H1 (cell line): ENCODE measurements at regions not wholly inside any gene's neighbourhood (a gene's known extent, or its start where the extent isn't known, plus 50 kb on each side); places are given as distances from the start of the nearest gene placed in this dataset.

Source experiments
- CTCF ChIA-PET: fragments of 300-600 bp; sonication (Branson Sonifier 250); formaldehyde crosslinking; loops from one replicate; lab custom pipeline; 2021; ENCODE audit not compliant: partially characterized antibody; lab: Charles Lee
- POLR2A ChIA-PET: fragments of 300-600 bp; sonication (Branson Sonifier 250); formaldehyde crosslinking; loops from one replicate; lab custom pipeline; 2021; ENCODE audit warnings: inconsistent platforms; ENCODE audit not compliant: partially characterized antibody; lab: Charles Lee
- DNase-seq, 2 experiments: peaks; one replicate each; pipeline versions ENCODE4 v3.0.0 to v3.0.0-alpha.2; 2010 to 2022; ENCODE audit warnings: low spot score in 2 of 2, low read depth in 1 of 2, mixed read lengths in 1 of 2
- FAIRE-seq: peaks from 2 replicates; lab custom pipeline; 2011; peaks lifted over from hg19 to GRCh38; lab: Jason Lieb, UNC
- H2AFZ ChIP-seq: 2 replicates; pipeline ENCODE4 v1.8.1; 2012; ENCODE audit warnings: low read length, inconsistent platforms
- H2AK5ac ChIP-seq: 2 replicates; pipeline ENCODE4 v1.6.1; 2013; ENCODE audit warnings: low read depth, low read length
- H2BK120ac ChIP-seq: replicated peaks from 2 replicates; pipeline ENCODE3; 2013; ENCODE audit warnings: low read depth, low read length, inconsistent platforms
- H2BK12ac ChIP-seq: 2 replicates; pipeline ENCODE4 v1.6.1; 2013; ENCODE audit warnings: low read depth, low read length
- H2BK15ac ChIP-seq: 2 replicates; pipeline ENCODE4 v1.6.1; 2013; ENCODE audit warnings: low read length
- H2BK20ac ChIP-seq: 2 replicates; pipeline ENCODE4 v1.6.1; 2013; ENCODE audit warnings: low read length
- H2BK5ac ChIP-seq: 2 replicates; pipeline ENCODE4 v1.6.1; 2013; ENCODE audit warnings: low read depth, low read length
- H3K14ac ChIP-seq: 2 replicates; pipeline ENCODE4 v1.6.1; 2013; ENCODE audit warnings: inconsistent platforms; ENCODE audit not compliant: insufficient read length
- H3K18ac ChIP-seq: 2 replicates; pipeline ENCODE4 v1.6.1; 2013; ENCODE audit warnings: low read length; ENCODE audit errors: extremely low read depth
- H3K23ac ChIP-seq: 2 replicates; pipeline ENCODE4 v1.6.1; 2013; ENCODE audit warnings: inconsistent platforms; ENCODE audit not compliant: insufficient read length
- H3K23me2 ChIP-seq: 2 replicates; pipeline ENCODE4 v1.6.1; 2013; ENCODE audit warnings: low read depth, low read length
- H3K27ac ChIP-seq: 2 replicates; pipeline ENCODE4 v1.6.1; 2011; ENCODE audit warnings: low read depth, low read length, inconsistent platforms
- H3K27me3 ChIP-seq, 4 experiments: replicated peaks in 1 of 4; 1 replicate in 1 of 4; 2 replicates in 3 of 4; pipeline versions ENCODE4 v1.6.1 to v1.8.1; 2011 to 2013; ENCODE audit warnings: low read length in 3 of 4, mild to moderate bottlenecking in 3 of 4, inconsistent platforms in 2 of 4, mixed read lengths in 2 of 4, moderate library complexity in 1 of 4; ENCODE audit not compliant: control insufficient read depth in 3 of 4, insufficient read depth in 3 of 4; ENCODE audit errors: extremely low read depth in 1 of 4
- H3K36me3 ChIP-seq, 4 experiments: 2 replicates each; pipeline versions ENCODE4 v1.6.1 to v1.8.1; 2011 to 2013; ENCODE audit warnings: mild to moderate bottlenecking in 4 of 4, low read length in 3 of 4, moderate library complexity in 2 of 4, control low read depth in 1 of 4, inconsistent platforms in 1 of 4; ENCODE audit not compliant: insufficient read depth in 4 of 4, control insufficient read depth in 2 of 4
- H3K4ac ChIP-seq: replicated peaks from 2 replicates; pipeline ENCODE3; 2013; ENCODE audit warnings: low read length, low read depth, mixed read lengths, inconsistent platforms; ENCODE audit not compliant: insufficient read length
- H3K4me1 ChIP-seq, 4 experiments: replicated peaks in 1 of 4; 1 replicate in 1 of 4; 2 replicates in 3 of 4; pipeline versions ENCODE4 v1.6.1 to v1.8.1; 2011 to 2013; ENCODE audit warnings: low read length in 3 of 4, inconsistent platforms in 2 of 4, mixed read lengths in 1 of 4; ENCODE audit not compliant: insufficient read depth in 4 of 4, control insufficient read depth in 3 of 4
- H3K4me2 ChIP-seq, 2 experiments: 2 replicates each; pipeline versions ENCODE4 v1.6.1 to v1.8.1; 2011 to 2013; ENCODE audit warnings: low read depth in 2 of 2, low read length in 2 of 2, control low read depth in 1 of 2, inconsistent platforms in 1 of 2, mild to moderate bottlenecking in 1 of 2; ENCODE audit not compliant: insufficient read depth in 1 of 2
- H3K4me3 ChIP-seq, 4 experiments: fragments of 200-600, 300-600 bp in 1 of 4; sonication (generic), shearing (Covaris generic), sonication (Bioruptor Twin) in 1 of 4; 2 replicates each; pipeline versions ENCODE4 v1.5.1 to v1.8.1; 2011 to 2016; ENCODE audit warnings: low read length in 4 of 4, low read depth in 3 of 4, control low read depth in 2 of 4, inconsistent platforms in 2 of 4, mild to moderate bottlenecking in 2 of 4, mixed read lengths in 1 of 4, moderate library complexity in 1 of 4; ENCODE audit not compliant: insufficient read depth in 2 of 4; ENCODE audit errors: extremely low read depth in 1 of 4
- H3K56ac ChIP-seq: replicated peaks from 2 replicates; pipeline ENCODE3; 2013; ENCODE audit warnings: low read depth, mild to moderate bottlenecking, mixed read lengths, low read length, inconsistent platforms; ENCODE audit not compliant: insufficient read length
- H3K79me1 ChIP-seq: 2 replicates; pipeline ENCODE4 v1.6.1; 2013; ENCODE audit warnings: low read depth, low read length, control low read depth
- H3K79me2 ChIP-seq, 2 experiments: 2 replicates each; pipeline versions ENCODE4 v1.6.1 to v1.8.1; 2012 to 2013; ENCODE audit warnings: low read length in 2 of 2, mild to moderate bottlenecking in 2 of 2, inconsistent platforms in 1 of 2; ENCODE audit not compliant: insufficient read depth in 2 of 2, control insufficient read depth in 1 of 2
- H3K9ac ChIP-seq, 4 experiments: replicated peaks in 1 of 4; 1 replicate in 1 of 4; 2 replicates in 3 of 4; pipeline versions ENCODE4 v1.6.1 to v1.8.1; 2011 to 2013; ENCODE audit warnings: low read depth in 3 of 4, low read length in 3 of 4, control low read depth in 2 of 4, mild to moderate bottlenecking in 2 of 4, moderate library complexity in 2 of 4, inconsistent platforms in 1 of 4; ENCODE audit errors: extremely low read depth in 1 of 4
- H3K9me3 ChIP-seq, 2 experiments: 2 replicates each; pipeline versions ENCODE4 v1.6.1 to v1.8.1; 2012 to 2013; ENCODE audit warnings: mild to moderate bottlenecking in 2 of 2, moderate library complexity in 2 of 2, control low read depth in 1 of 2, inconsistent platforms in 1 of 2, low read depth in 1 of 2, low read length in 1 of 2, mixed read lengths in 1 of 2; ENCODE audit not compliant: insufficient read depth in 2 of 2
- H4K20me1 ChIP-seq, 2 experiments: replicated peaks in 1 of 2; 2 replicates each; pipeline versions ENCODE3 to v1.8.1; 2011 to 2013; ENCODE audit warnings: inconsistent platforms in 2 of 2, low read length in 2 of 2, mild to moderate bottlenecking in 1 of 2; ENCODE audit not compliant: insufficient read depth in 2 of 2, control insufficient read depth in 1 of 2
- H4K5ac ChIP-seq: 2 replicates; pipeline ENCODE4 v1.6.1; 2013; ENCODE audit warnings: low read length, low read depth, mixed read lengths, inconsistent platforms; ENCODE audit not compliant: insufficient read length
- H4K8ac ChIP-seq: 2 replicates; pipeline ENCODE4 v1.8.0; 2013; ENCODE audit warnings: mild to moderate bottlenecking, moderate library complexity, low read length, inconsistent platforms; ENCODE audit not compliant: insufficient read depth; ENCODE audit errors: extremely low read depth
- H4K91ac ChIP-seq: replicated peaks from 2 replicates; pipeline ENCODE3; 2013; ENCODE audit warnings: low read length, mixed read lengths, inconsistent platforms; ENCODE audit not compliant: insufficient read length
- BACH1 ChIP-seq: IDR thresholded peaks from 2 replicates; pipeline ENCODE4 v1.6.1; 2012; ENCODE audit warnings: low read length, improper control_type of control experiment
- BCL11A ChIP-seq, 2 experiments: IDR thresholded peaks; one replicate each; pipeline ENCODE4 v1.6.1; 2011; ENCODE audit warnings: low read depth in 2 of 2, low read length in 2 of 2, mild to moderate bottlenecking in 2 of 2
- BRCA1 ChIP-seq: IDR thresholded peaks from 2 replicates; pipeline ENCODE4 v1.6.1; 2012; ENCODE audit warnings: low read depth, low read length, improper control_type of control experiment
- CBX5 ChIP-seq: fragments of 300-800, 300-1000 bp; sonication (generic); IDR thresholded peaks from 2 replicates; pipeline ENCODE4 v1.7.1; 2016; ENCODE audit warnings: antibody characterized with exemption, low read length, low read depth
- CREB1 ChIP-seq: IDR thresholded peaks from 2 replicates; pipeline ENCODE4 v1.6.1; 2012; ENCODE audit warnings: inconsistent platforms
- E2F6 ChIP-seq: IDR thresholded peaks from 2 replicates; pipeline ENCODE4 v1.6.1; 2012; ENCODE audit warnings: inconsistent platforms
- EP300 ChIP-seq, 2 experiments: IDR thresholded peaks; 1 replicate in 1 of 2; 2 replicates in 1 of 2; pipeline ENCODE4 v1.6.1; 2011 to 2012; ENCODE audit warnings: low read depth in 2 of 2, low read length in 2 of 2, mild to moderate bottlenecking in 2 of 2, borderline replicate concordance in 1 of 2, inconsistent platforms in 1 of 2, moderate library complexity in 1 of 2
- GABPA ChIP-seq: IDR thresholded peaks from 2 replicates; pipeline ENCODE4 v1.6.1; 2011; ENCODE audit warnings: mild to moderate bottlenecking, low read length, moderate library complexity, borderline replicate concordance; ENCODE audit not compliant: insufficient read depth
- RFX5 ChIP-seq: IDR thresholded peaks from 2 replicates; pipeline ENCODE4 v1.6.1; 2011; ENCODE audit warnings: low read depth, low read length, improper control_type of control experiment, borderline replicate concordance
- RXRA ChIP-seq: IDR thresholded peaks from 2 replicates; pipeline ENCODE4 v1.6.1; 2011; ENCODE audit warnings: low read depth, mild to moderate bottlenecking, low read length, moderate library complexity; ENCODE audit not compliant: insufficient read depth
- SAP30 ChIP-seq: fragments of 300-600 bp; sonication (generic); IDR thresholded peaks from 2 replicates; pipeline ENCODE4 v1.7.1; 2012; ENCODE audit warnings: low read length, moderate library complexity, mild to moderate bottlenecking, inconsistent platforms; ENCODE audit not compliant: insufficient read depth, insufficient replicate concordance
- SP4 ChIP-seq: IDR thresholded peaks from 2 replicates; pipeline ENCODE4 v1.6.1; 2012; ENCODE audit warnings: low read length, inconsistent platforms
- TAF7 ChIP-seq: optimal IDR thresholded peaks from 2 replicates; pipeline ENCODE3; 2011; ENCODE audit warnings: low read depth, mild to moderate bottlenecking, inconsistent platforms, low read length, moderate library complexity, borderline replicate concordance
- TEAD4 ChIP-seq: IDR thresholded peaks from 2 replicates; pipeline ENCODE4 v1.6.1; 2012; ENCODE audit warnings: low read depth, low read length, inconsistent platforms, mixed read lengths
- ZNF274 ChIP-seq: IDR thresholded peaks from 2 replicates; pipeline ENCODE4 v1.7.0; 2012; ENCODE audit warnings: low read length, borderline replicate concordance; ENCODE audit errors: extremely low read depth
- WGBS, 2 experiments: shearing (Covaris generic) in 1 of 2; methylation state at CpG; one replicate each; pipeline versions ENCODE4 v1.1.6 to v1.1.7; 2013 to 2015; ENCODE audit warnings: low lambda C conversion rate in 2 of 2, mixed read lengths in 2 of 2, inconsistent platforms in 1 of 2, low coverage in 1 of 2, missing lambda C conversion rate in 1 of 2; ENCODE audit not compliant: insufficient replicate concordance in 2 of 2, insufficient coverage in 1 of 2, insufficient read length in 1 of 2; ENCODE audit errors: extremely low coverage in 1 of 2, missing lambda C conversion rate in 1 of 2; 5-methylcytosine and 5-hydroxymethylcytosine counted together

GRCh38 chr11:27266125-27266524 lies 96.9 kb downstream of the CCDC34 start:
- no peak overlapping the region for H3K18ac ChIP-seq
- H4K20me1 ChIP-seq, result no peaks in the 10 kb centered on the region
- DNase-seq (no peak), FAIRE-seq (no peak)
- no peak overlapping the region for H2BK5ac ChIP-seq
- H3K4me3 ChIP-seq, result no peak overlapping the region
- no peak overlapping the region for H3K14ac ChIP-seq
- H3K79me2 ChIP-seq, result no peaks in the 10 kb centered on the region
- H3K79me1 ChIP-seq, result no peaks in the 10 kb centered on the region
- no peak overlapping the region for H2AK5ac ChIP-seq
- no peak overlapping the region for H4K91ac ChIP-seq
- H3K9me3 ChIP-seq, result no peaks in the 10 kb centered on the region
- no peak overlapping the region for H4K5ac ChIP-seq
- no peak overlapping the region for H3K56ac ChIP-seq
- no peak overlapping the region for H3K4me2 ChIP-seq
- no peak overlapping the region for H2BK12ac ChIP-seq
- no peak overlapping the region for H2BK15ac ChIP-seq
- no peak overlapping the region for H2BK120ac ChIP-seq
- no peak overlapping the region for H2AFZ ChIP-seq
- H3K4ac ChIP-seq, result no peak overlapping the region
- H3K4me1 ChIP-seq, result no peaks in the 10 kb centered on the region
- ChIA-PET POLR2A (no interaction called here), CTCF (interaction anchor here (0.6 to 2.4 kb wide), 7 partner anchors 9 to 982 kb away, joined by 3 to 9 read pairs (median 4); no protein-coding TSS in a partner anchor)
- H3K23me2 ChIP-seq, result no peaks in the 10 kb centered on the region
- H3K27me3 ChIP-seq, result no peaks in the 10 kb centered on the region
- no peaks in the 10 kb centered on the region for H3K36me3 ChIP-seq
- no peak overlapping the region for H4K8ac ChIP-seq
- 79% methylated on average over 2 of the region's 2 CpGs; no CpG with 5 or more reads in 1 of the 2 experiments for WGBS, 2 experiments
- H3K27ac ChIP-seq, result no peak overlapping the region
- no peak overlapping the region for H3K23ac ChIP-seq
- H2BK20ac ChIP-seq, result no peak overlapping the region
- no peak overlapping the region for H3K9ac ChIP-seq
- TF ChIP-seq TAF7 (no peak), GABPA (no peak), RXRA (no peak), SP4 (no peak), SAP30 (no peak), BCL11A (IDR thresholded peaks at IDR 0.05; ENCODE audit: low read depth in 2 of 2, low read length in 2 of 2) (no peak), BRCA1 (no peak), RFX5 (no peak), BACH1 (no peak), E2F6 (no peak), ZNF274 (no peak), TEAD4 (no peak), CBX5 (no peak), EP300 (IDR thresholded peaks at IDR 0.05; ENCODE audit: borderline replicate concordance in 1 of 2, low read depth in 2 of 2, low read length in 2 of 2) (no peak), CREB1 (no peak)
